ENCODE measurements at regions not wholly inside any gene's neighbourhood (a gene's known extent, or its start where the extent isn't known, plus 50 kb on each side); places are given as distances from the start of the nearest gene placed in this dataset.

DNA sequence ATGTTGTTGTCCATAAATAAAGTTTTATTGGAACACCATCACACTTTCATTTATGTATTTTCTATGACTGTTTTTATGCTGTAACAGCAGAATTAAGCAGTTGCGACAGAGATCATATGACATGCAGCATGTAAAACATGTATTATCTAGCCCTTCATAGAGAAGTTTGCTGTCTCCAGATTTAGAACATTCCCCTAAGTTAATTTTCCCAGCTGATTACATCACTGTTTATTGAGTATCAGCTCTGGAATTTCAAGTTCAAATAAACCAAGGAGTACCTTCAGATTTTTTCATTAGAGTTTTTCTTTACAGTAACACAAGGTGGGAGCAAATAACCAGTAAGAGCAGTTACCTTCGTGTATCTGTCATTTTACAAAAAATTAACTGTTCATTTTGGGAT is 792.8 kb downstream of the USP25 start:
- Mint-ChIP-seq H3K4me1 (ENCODE audit: low read depth, unreplicated experiment) (no peaks in the 10 kb centered on the region), H3K4me3 (ENCODE audit: unreplicated experiment) (no peak overlapping the region), H3K9me3 (ENCODE audit: unreplicated experiment) (no peaks in the 10 kb centered on the region), H3K27me3 (ENCODE audit: unreplicated experiment) (no peaks in the 10 kb centered on the region), H3K27ac (ENCODE audit: unreplicated experiment) (no peak overlapping the region), H3K36me3 (ENCODE audit: unreplicated experiment) (no peaks in the 10 kb centered on the region)
- TF ChIP-seq, protein P1, sequence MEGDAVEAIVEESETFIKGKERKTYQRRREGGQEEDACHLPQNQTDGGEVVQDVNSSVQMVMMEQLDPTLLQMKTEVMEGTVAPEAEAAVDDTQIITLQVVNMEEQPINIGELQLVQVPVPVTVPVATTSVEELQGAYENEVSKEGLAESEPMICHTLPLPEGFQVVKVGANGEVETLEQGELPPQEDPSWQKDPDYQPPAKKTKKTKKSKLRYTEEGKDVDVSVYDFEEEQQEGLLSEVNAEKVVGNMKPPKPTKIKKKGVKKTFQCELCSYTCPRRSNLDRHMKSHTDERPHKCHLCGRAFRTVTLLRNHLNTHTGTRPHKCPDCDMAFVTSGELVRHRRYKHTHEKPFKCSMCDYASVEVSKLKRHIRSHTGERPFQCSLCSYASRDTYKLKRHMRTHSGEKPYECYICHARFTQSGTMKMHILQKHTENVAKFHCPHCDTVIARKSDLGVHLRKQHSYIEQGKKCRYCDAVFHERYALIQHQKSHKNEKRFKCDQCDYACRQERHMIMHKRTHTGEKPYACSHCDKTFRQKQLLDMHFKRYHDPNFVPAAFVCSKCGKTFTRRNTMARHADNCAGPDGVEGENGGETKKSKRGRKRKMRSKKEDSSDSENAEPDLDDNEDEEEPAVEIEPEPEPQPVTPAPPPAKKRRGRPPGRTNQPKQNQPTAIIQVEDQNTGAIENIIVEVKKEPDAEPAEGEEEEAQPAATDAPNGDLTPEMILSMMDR (IDR thresholded peaks at IDR 0.05; ENCODE audit: partially characterized antibody, unreplicated experiment), result no peak
- DNase-seq, result no peak

DNA sequence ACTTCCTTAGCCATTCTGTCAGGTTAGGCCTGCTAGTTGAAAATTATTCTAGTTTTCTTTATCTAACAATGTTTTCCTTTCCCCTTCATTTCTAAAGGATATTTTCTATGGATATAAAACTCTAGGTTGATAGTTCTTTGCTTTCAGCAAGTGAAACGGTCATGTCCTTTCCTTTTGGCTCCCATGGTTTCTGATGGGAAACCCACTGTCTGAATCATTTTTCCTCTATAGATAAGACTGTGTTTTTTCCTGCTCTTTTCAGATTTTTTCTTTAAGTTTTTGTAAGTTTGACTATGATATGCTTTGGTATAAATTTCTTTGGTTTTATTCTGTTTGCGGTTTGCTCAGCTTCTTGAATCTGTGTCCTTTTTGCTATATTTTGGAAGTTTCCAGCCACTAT is 800.9 kb downstream of the USP25 start:
- Mint-ChIP-seq H3K27me3 (ENCODE audit: unreplicated experiment) (no peaks in the 10 kb centered on the region), H3K27ac (ENCODE audit: unreplicated experiment) (no peak overlapping the region), H3K4me1 (ENCODE audit: low read depth, unreplicated experiment) (peaks cover 21% of the 10 kb centered on the region), H3K4me3 (ENCODE audit: unreplicated experiment) (no peak overlapping the region), H3K9me3 (ENCODE audit: unreplicated experiment) (no peaks in the 10 kb centered on the region), H3K36me3 (ENCODE audit: unreplicated experiment) (peaks cover 9% of the 10 kb centered on the region)
- TF ChIP-seq, protein P1 (IDR thresholded peaks at IDR 0.05; ENCODE audit: partially characterized antibody, unreplicated experiment), result no peak
- no peak for DNase-seq

DNA sequence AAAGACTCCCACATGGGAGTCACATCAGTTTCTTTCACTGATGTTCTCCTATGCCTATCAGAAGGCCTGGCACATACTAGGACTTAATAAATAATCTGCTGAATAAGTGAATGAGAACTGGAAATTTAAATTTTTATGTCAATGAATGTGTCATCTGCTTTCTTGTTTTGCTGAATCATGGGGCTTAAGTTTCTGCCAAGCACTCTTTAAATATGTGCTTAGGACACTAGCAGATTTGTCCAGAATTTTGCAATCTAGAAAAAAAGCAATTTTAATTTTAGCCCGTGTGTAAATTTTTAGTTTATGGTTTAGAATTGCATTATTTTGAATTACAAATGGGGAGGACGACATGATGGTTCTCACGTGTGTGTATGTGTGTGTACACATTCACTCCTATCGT is 803.1 kb downstream of the USP25 start:
- Mint-ChIP-seq H3K4me3 (ENCODE audit: unreplicated experiment) (no peak overlapping the region), H3K27ac (ENCODE audit: unreplicated experiment) (no peak overlapping the region), H3K4me1 (ENCODE audit: low read depth, unreplicated experiment) (peaks cover 25% of the 10 kb centered on the region), H3K36me3 (ENCODE audit: unreplicated experiment) (peaks cover 9% of the 10 kb centered on the region), H3K27me3 (ENCODE audit: unreplicated experiment) (no peaks in the 10 kb centered on the region), H3K9me3 (ENCODE audit: unreplicated experiment) (no peaks in the 10 kb centered on the region)
- no peak for DNase-seq
- TF ChIP-seq, protein P1 (IDR thresholded peaks at IDR 0.05; ENCODE audit: partially characterized antibody, unreplicated experiment), result no peak

DNA sequence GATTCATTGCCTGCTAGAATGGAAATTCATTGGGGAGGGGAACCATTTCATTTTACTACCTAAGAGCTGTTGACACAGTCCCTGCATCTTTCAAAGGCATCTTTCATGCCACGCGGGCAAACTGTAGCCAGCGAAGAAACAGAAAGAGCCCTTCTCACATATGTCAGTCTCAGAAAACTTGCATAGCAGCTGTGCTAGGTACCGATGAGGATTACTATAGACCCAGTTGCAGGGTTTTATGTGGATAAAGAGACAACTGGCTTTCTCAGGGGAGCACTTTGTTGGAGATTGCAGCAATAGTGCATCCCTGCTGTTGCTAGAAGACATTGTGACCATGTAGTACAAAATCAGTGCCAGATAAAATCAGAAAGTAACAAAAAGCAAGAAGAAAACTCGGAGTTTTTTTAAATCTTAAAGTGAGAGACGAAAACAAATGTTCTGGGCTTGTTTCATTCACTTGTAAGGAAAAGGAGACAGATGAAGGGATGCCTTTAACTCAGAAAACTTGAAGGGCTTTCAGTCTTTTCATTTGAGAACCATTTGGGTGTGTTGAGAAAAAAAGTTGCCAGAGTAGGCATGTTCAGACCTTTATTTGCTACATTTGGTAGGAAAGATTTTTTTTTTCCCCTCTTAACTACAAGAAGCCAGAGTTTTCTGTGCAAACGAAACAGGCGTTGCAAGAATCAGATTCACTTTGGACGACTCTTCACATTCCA is 804.1 kb downstream of the USP25 start:
- peaks cover 25% of the 10 kb centered on the region for H3K4me1 Mint-ChIP-seq (ENCODE audit: low read depth, unreplicated experiment)
- H3K27ac Mint-ChIP-seq (ENCODE audit: unreplicated experiment), result peak overlapping the region; percentile 29
- no peaks in the 10 kb centered on the region for H3K9me3 Mint-ChIP-seq (ENCODE audit: unreplicated experiment)
- H3K36me3 Mint-ChIP-seq (ENCODE audit: unreplicated experiment), result peaks cover 9% of the 10 kb centered on the region
- no peak for DNase-seq
- peak overlapping the region; percentile 26 for H3K4me3 Mint-ChIP-seq (ENCODE audit: unreplicated experiment)
- H3K27me3 Mint-ChIP-seq (ENCODE audit: unreplicated experiment), result no peaks in the 10 kb centered on the region
- TF ChIP-seq, protein P1 (IDR thresholded peaks at IDR 0.05; ENCODE audit: partially characterized antibody, unreplicated experiment), result no peak

DNA sequence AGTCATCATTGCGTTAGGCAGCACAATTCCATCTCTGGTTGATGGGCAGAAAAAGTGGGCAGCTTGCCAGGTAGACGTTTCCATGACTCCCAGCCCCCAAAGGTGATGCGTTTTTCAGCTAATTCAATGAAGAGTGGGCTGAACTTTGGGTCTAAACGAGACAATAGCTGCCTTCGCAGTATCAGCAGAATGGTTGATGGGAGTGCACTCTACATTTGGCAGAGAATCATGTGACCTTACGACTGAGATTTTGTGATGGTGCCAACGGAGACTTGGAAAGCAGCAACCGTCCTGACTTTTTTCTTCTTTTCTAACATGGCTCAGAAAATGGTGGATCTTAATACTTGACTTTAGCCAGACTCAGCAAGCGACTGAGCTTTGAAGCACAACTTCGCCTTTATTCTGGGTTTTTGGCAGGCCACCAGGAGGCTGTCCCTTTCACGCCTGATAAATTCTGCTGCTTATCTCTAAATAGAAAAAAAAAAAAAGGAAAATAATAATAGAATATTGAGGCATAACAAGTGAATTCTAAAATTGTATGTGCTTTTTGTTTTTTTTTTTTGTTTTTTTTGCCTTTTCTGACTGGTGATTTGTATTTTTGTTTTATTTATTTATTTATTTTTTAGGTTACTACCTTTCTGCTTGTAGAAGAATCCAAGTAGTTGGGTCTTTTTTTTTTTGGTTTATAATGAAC is 804.8 kb downstream of the USP25 start:
- Mint-ChIP-seq H3K27ac (ENCODE audit: unreplicated experiment) (peak overlapping the region; percentile 29), H3K36me3 (ENCODE audit: unreplicated experiment) (peaks cover 9% of the 10 kb centered on the region), H3K4me1 (ENCODE audit: low read depth, unreplicated experiment) (peaks cover 25% of the 10 kb centered on the region), H3K9me3 (ENCODE audit: unreplicated experiment) (no peaks in the 10 kb centered on the region), H3K27me3 (ENCODE audit: unreplicated experiment) (no peaks in the 10 kb centered on the region), H3K4me3 (ENCODE audit: unreplicated experiment) (no peak overlapping the region)
- TF ChIP-seq, protein P1 (IDR thresholded peaks at IDR 0.05; ENCODE audit: partially characterized antibody, unreplicated experiment), result no peak
- no peak for DNase-seq

All from glutamatergic neuron (in vitro differentiated cells).